ENCODE measurements at regions not wholly inside any gene's neighbourhood (a gene's known extent, or its start where the extent isn't known, plus 50 kb on each side); places are given as distances from the start of the nearest gene placed in this dataset.

DNA sequence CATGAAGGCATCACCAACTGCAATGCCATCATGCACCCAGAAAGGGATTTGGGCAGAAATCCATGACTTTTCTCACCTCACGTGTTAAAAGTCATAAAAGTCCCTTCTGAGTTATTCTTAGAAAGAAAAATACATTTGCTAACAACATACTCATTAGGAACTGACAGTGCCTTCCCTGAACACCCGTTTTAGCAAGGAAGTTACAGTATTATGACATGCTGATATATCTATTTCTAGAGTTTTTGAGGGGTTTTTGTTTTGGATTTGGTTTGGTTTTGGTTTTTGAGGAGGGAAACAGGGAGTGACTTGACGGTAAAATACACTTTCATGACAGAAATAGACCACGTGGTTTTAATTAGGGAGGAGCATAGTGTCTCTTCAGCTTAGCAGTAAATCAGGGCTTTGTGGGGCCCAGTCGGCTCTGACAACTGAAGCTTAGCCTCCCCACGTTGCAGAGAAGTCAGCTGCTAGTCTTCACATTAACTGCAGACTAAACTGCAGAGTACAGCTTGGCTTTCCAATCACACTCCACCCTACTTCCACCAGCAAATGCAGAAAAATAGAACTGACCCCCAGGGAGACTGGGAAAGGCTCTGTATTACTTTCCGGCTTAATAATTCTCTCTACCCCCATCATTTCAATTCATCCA, 141.4 kb downstream of the FAM124B start:
- Histone ChIP-seq H3K4me1 (no peaks in the 10 kb centered on the region), H3K4me3 (ENCODE audit: low read depth, low read length) (no peak overlapping the region), H3K9me3 (no peaks in the 10 kb centered on the region), H3K27me3 (no peaks in the 10 kb centered on the region), H3K36me3 (no peaks in the 10 kb centered on the region)
- TF ChIP-seq, protein P1, sequence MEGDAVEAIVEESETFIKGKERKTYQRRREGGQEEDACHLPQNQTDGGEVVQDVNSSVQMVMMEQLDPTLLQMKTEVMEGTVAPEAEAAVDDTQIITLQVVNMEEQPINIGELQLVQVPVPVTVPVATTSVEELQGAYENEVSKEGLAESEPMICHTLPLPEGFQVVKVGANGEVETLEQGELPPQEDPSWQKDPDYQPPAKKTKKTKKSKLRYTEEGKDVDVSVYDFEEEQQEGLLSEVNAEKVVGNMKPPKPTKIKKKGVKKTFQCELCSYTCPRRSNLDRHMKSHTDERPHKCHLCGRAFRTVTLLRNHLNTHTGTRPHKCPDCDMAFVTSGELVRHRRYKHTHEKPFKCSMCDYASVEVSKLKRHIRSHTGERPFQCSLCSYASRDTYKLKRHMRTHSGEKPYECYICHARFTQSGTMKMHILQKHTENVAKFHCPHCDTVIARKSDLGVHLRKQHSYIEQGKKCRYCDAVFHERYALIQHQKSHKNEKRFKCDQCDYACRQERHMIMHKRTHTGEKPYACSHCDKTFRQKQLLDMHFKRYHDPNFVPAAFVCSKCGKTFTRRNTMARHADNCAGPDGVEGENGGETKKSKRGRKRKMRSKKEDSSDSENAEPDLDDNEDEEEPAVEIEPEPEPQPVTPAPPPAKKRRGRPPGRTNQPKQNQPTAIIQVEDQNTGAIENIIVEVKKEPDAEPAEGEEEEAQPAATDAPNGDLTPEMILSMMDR (IDR thresholded peaks at IDR 0.05; ENCODE audit: low read depth, low read length) = no peak
- DNase-seq = no peak

GRCh38 chr2:224259831-224260230, 142.1 kb downstream of the FAM124B start:
- TF ChIP-seq, protein P1 (IDR thresholded peaks at IDR 0.05; ENCODE audit: low read depth, low read length) = no peak
- DNase-seq = no peak
- Histone ChIP-seq H3K36me3 (no peaks in the 10 kb centered on the region), H3K4me1 (no peaks in the 10 kb centered on the region), H3K9me3 (no peaks in the 10 kb centered on the region), H3K4me3 (ENCODE audit: low read depth, low read length) (no peak overlapping the region), H3K27me3 (no peaks in the 10 kb centered on the region)

GRCh38 chr2:224258059-224258458, 143.8 kb downstream of the FAM124B start:
- TF ChIP-seq, protein P1 (IDR thresholded peaks at IDR 0.05; ENCODE audit: low read depth, low read length) = no peak
- no peak for DNase-seq
- no peak overlapping the region for H3K4me3 ChIP-seq (ENCODE audit: low read depth, low read length)
- H3K27me3 ChIP-seq = no peaks in the 10 kb centered on the region
- no peaks in the 10 kb centered on the region for H3K36me3 ChIP-seq
- no peaks in the 10 kb centered on the region for H3K9me3 ChIP-seq
- H3K4me1 ChIP-seq = no peaks in the 10 kb centered on the region

DNA sequence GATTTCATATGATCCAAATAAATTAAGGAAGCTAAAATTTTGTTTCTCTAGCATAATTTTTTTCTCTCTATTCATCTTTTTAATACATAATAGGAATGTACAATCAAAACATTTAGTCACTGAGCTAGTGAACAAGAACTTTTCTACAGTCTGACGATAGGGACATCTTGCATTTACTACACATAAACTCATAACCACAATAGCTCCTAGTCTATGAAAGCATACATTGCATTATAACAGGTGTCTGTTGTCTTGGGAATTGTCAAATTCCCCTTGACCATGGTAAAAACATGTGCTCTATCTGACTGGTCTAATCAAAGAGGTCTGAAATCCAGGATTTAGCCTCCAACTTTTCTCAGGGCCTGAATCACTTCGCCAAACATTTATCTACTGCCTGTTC, 144.8 kb downstream of the FAM124B start:
- TF ChIP-seq, protein P1 (IDR thresholded peaks at IDR 0.05; ENCODE audit: low read depth, low read length) = no peak
- Histone ChIP-seq H3K4me3 (ENCODE audit: low read depth, low read length) (no peak overlapping the region), H3K4me1 (no peaks in the 10 kb centered on the region), H3K9me3 (no peaks in the 10 kb centered on the region), H3K36me3 (no peaks in the 10 kb centered on the region), H3K27me3 (no peaks in the 10 kb centered on the region)
- no peak for DNase-seq

- DNase-seq = no peak
- no peaks in the 10 kb centered on the region for H3K9me3 ChIP-seq
- H3K4me3 ChIP-seq (ENCODE audit: low read depth, low read length) = no peak overlapping the region
- H3K27me3 ChIP-seq = no peaks in the 10 kb centered on the region
- TF ChIP-seq, protein P1 (IDR thresholded peaks at IDR 0.05; ENCODE audit: low read depth, low read length) = no peak
- no peaks in the 10 kb centered on the region for H3K36me3 ChIP-seq
- no peaks in the 10 kb centered on the region for H3K4me1 ChIP-seq
Observed at GRCh38 chr2:224253464-224253863, 148.4 kb downstream of the FAM124B start.

- no peaks in the 10 kb centered on the region for H3K4me1 ChIP-seq
- DNase-seq = no peak
- H3K9me3 ChIP-seq = no peaks in the 10 kb centered on the region
- H3K36me3 ChIP-seq = no peaks in the 10 kb centered on the region
- TF ChIP-seq, protein P1 (IDR thresholded peaks at IDR 0.05; ENCODE audit: low read depth, low read length) = no peak
- no peak overlapping the region for H3K4me3 ChIP-seq (ENCODE audit: low read depth, low read length)
- H3K27me3 ChIP-seq = no peaks in the 10 kb centered on the region
Observed at GRCh38 chr2:224252631-224253030, 149.3 kb downstream of the FAM124B start.

Data from BE2C (cell line).